SK-N-MC (cell line): ENCODE measurements at regions not wholly inside any gene's neighbourhood (a gene's known extent, or its start where the extent isn't known, plus 50 kb on each side); places are given as distances from the start of the nearest gene placed in this dataset.

Source experiments
- EZH2 ChIP-seq: fragments of 200-600 bp; sonication (generic); IDR thresholded peaks from one replicate; pipeline ENCODE4 v1.6.1; 2017; ENCODE audit warnings: antibody characterized with exemption
- POLR2AphosphoS5 ChIP-seq: IDR thresholded peaks from 2 replicates; pipeline ENCODE4 v1.6.1; 2012; ENCODE audit warnings: mild to moderate bottlenecking, low read depth, low read length, borderline replicate concordance

GRCh38 chr4:31041853-31042252 lies 321.7 kb downstream of the PCDH7 start:
- TF ChIP-seq POLR2AphosphoS5 (no peak), EZH2 (no peak)
